ENCODE measurements at regions not wholly inside any gene's neighbourhood (a gene's known extent, or its start where the extent isn't known, plus 50 kb on each side); places are given as distances from the start of the nearest gene placed in this dataset.

- DNase-seq (ENCODE audit: low read depth): no peak
- H3K4me3 ChIP-seq (ENCODE audit: low read depth, low read length): no peak overlapping the region
- TF ChIP-seq CTCF (IDR thresholded peaks at IDR 0.05; ENCODE audit: insufficient read depth, low read depth, low read length, missing control alignments): no peak
Observed at GRCh38 chr15:39498629-39499028, 82.2 kb upstream of the THBS1 start.

- no peak for TF ChIP-seq CTCF (IDR thresholded peaks at IDR 0.05; ENCODE audit: insufficient read depth, low read depth, low read length, missing control alignments)
- no peak for DNase-seq (ENCODE audit: low read depth)
- H3K4me3 ChIP-seq (ENCODE audit: low read depth, low read length): no peak overlapping the region
Observed at GRCh38 chr15:39499042-39499441, 81.8 kb upstream of the THBS1 start.

DNA sequence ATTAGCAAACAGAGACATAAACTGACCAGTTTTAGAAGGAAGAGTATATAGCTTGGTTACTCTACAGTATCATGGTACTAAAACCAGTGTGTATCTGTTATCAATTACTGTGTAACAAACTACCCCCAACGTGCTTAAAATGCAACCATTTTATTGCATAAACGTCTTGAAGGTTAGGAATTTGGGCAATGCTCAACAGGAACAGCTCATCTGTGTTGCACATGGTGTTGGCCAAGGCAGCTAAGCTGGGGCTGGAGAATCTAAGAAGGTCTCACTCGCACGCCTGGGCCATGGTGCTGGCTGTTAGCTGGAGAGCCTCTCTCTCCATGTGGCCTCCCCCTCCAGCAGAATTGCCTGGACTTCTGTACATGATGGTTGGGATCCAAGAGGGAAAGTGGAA, 81.2 kb upstream of the THBS1 start:
- no peak for DNase-seq (ENCODE audit: low read depth)
- no peak overlapping the region for H3K4me3 ChIP-seq (ENCODE audit: low read depth, low read length)
- no peak for TF ChIP-seq CTCF (IDR thresholded peaks at IDR 0.05; ENCODE audit: insufficient read depth, low read depth, low read length, missing control alignments)

GRCh38 chr15:39501366-39502081, 79.4 kb upstream of the THBS1 start:
- no peak overlapping the region for H3K4me3 ChIP-seq (ENCODE audit: low read depth, low read length)
- DNase-seq (ENCODE audit: low read depth): no peak
- no peak for TF ChIP-seq CTCF (IDR thresholded peaks at IDR 0.05; ENCODE audit: insufficient read depth, low read depth, low read length, missing control alignments)

- H3K4me3 ChIP-seq (ENCODE audit: low read depth, low read length): no peak overlapping the region
- DNase-seq (ENCODE audit: low read depth): peak; percentile 29
- no peak for TF ChIP-seq CTCF (IDR thresholded peaks at IDR 0.05; ENCODE audit: insufficient read depth, low read depth, low read length, missing control alignments)
Observed at GRCh38 chr15:39502082-39502447, 78.8 kb upstream of the THBS1 start.

DNA sequence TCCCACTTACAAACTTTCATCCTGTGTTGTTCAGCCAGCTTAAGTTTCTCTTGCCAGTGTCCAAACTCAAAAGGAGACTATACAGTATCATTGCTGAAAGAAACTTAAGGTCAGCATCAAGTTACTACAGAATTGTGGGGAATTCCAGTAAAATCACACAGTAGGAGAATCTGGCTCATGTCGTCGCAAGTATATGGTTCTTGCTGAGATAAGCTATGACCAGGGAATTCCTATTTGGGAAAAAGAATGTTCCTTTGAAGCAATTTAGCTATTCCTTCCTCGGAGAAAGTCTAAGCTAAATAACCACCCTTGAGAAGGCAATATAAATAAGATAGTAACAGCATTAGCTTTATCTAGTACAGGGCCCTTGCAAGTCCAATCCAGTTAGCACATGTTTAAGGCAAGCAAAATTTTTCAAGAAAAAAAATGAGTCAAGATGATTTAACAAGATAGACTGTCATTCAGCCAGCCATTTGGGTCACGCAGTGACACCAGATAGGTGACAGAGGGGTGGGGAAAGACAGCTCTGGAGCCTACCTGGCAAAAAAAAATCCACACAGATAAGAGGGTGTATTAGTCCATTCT, 78.2 kb upstream of the THBS1 start:
- DNase-seq (ENCODE audit: low read depth): no peak
- no peak for TF ChIP-seq CTCF (IDR thresholded peaks at IDR 0.05; ENCODE audit: insufficient read depth, low read depth, low read length, missing control alignments)
- H3K4me3 ChIP-seq (ENCODE audit: low read depth, low read length): no peak overlapping the region

GRCh38 chr15:39503526-39503925, 77.4 kb upstream of the THBS1 start:
- H3K4me3 ChIP-seq (ENCODE audit: low read depth, low read length): no peak overlapping the region
- DNase-seq (ENCODE audit: low read depth): no peak
- TF ChIP-seq CTCF (IDR thresholded peaks at IDR 0.05; ENCODE audit: insufficient read depth, low read depth, low read length, missing control alignments): no peak

Measured in GM12865 (cell line).